Astrocyte of the spinal cord (primary cell): ENCODE measurements at regions not wholly inside any gene's neighbourhood (a gene's known extent, or its start where the extent isn't known, plus 50 kb on each side); places are given as distances from the start of the nearest gene placed in this dataset.

Source experiments
- DNase-seq: peaks from one replicate; pipeline ENCODE4 v3.0.0; 2011; ENCODE audit warnings: low read depth, low spot score
- H3K4me3 ChIP-seq: 2 replicates; pipeline ENCODE4 v1.5.1; 2011; ENCODE audit warnings: low read depth, mild to moderate bottlenecking, low read length, moderate library complexity
- in situ Hi-C: cut with HindIII; loops from 2 replicates; pipeline ENCODE4 v1.10.0; 2017; ENCODE audit warnings: low sequenced_read_pairs
- TF ChIP-seq, protein P1 (sequence below): IDR thresholded peaks from 2 replicates; pipeline ENCODE4 v1.5.1; 2012; ENCODE audit warnings: low read depth, mild to moderate bottlenecking, low read length, inconsistent platforms

DNA sequence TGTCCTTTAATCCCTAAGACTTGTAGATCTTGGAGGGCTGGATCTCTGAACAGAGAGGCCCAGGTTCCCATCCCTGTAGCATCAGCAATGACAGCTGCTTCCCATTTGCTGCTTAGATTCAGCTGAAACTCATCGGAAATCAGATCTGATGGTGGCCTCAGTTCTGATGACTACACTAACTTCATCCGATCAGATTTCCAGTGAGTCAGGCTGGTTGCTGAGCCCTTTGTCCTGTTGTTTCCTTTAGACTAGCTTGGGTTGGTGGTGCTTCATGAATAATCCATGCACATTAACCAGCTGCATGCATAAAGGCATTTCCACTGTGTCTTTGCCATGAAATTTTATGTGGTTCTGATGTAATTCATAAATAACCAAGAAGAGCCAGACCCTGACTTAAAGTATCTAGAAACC lies 195.2 kb upstream of the TUT7 start:
- TF ChIP-seq, protein P1, sequence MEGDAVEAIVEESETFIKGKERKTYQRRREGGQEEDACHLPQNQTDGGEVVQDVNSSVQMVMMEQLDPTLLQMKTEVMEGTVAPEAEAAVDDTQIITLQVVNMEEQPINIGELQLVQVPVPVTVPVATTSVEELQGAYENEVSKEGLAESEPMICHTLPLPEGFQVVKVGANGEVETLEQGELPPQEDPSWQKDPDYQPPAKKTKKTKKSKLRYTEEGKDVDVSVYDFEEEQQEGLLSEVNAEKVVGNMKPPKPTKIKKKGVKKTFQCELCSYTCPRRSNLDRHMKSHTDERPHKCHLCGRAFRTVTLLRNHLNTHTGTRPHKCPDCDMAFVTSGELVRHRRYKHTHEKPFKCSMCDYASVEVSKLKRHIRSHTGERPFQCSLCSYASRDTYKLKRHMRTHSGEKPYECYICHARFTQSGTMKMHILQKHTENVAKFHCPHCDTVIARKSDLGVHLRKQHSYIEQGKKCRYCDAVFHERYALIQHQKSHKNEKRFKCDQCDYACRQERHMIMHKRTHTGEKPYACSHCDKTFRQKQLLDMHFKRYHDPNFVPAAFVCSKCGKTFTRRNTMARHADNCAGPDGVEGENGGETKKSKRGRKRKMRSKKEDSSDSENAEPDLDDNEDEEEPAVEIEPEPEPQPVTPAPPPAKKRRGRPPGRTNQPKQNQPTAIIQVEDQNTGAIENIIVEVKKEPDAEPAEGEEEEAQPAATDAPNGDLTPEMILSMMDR = no peak
- in situ Hi-C loops = no loop called here
- no peak overlapping the region for H3K4me3 ChIP-seq
- peak; percentile 77 for DNase-seq

DNA sequence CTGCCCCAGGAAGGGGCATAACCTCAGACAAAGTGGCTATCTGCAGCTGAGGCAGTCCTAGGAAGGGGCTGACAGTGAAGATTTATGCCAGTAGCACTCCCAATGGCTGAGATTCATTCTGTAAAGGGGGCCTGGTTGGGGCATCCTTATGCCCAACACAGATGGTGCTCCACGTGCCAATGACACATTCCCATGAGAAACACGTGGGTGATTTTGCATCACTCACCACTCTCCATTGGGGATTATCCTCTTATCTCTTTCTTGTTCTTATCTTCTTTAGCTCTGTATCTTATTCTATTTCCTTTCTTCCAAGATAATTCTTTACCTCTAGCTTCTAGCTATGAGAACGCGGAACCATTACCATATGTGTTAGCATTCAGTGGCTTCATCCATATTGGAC lies 194.0 kb upstream of the TUT7 start:
- TF ChIP-seq, protein P1 = no peak
- no peak overlapping the region for H3K4me3 ChIP-seq
- no peak for DNase-seq
- in situ Hi-C loops = no loop called here

DNA sequence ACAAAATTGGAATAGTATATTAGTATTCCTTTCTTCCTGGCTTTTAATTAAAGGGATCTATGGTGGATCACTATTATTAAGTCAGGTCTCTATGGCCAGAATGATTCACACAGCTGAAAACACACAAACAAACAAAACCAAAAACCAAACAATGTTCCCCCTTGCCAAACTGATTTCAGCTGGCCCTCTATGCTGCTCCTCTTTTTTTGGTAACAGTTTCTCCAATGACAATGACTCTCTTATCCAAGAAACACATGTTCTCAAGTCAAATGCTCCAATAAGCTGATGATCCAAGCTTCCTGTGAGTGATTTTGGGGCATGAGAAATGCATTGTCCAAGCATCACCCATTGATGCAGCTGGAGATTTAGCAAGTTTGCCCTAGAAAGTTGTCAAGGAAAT lies 193.4 kb upstream of the TUT7 start:
- TF ChIP-seq, protein P1 = no peak

DNA sequence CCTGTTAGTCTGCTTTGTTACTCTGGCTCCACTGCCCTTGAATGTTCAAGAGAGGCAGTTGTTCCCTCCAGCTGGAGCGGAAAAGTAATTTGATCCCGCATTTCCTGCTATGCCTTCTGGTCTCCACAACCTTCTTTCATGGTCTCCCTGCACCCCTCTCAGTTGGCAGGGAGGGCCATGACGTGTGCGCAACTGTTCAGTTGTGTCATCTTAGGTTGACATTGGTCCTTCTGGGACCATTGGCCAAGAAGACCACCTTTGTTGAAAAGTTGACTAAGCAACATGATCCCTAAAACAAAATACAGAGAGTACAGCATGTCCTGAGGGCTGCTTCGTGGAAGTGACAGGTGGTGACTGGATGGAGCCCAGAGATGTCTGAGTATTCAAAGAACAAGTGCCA lies 192.5 kb upstream of the TUT7 start:
- in situ Hi-C loops = no loop called here
- no peak overlapping the region for H3K4me3 ChIP-seq
- TF ChIP-seq, protein P1 = no peak
- no peak for DNase-seq

More for the DNA sequence above, 193.4 kb upstream of the TUT7 start:
- in situ Hi-C loops = no loop called here
- DNase-seq = no peak
- no peak overlapping the region for H3K4me3 ChIP-seq

DNA sequence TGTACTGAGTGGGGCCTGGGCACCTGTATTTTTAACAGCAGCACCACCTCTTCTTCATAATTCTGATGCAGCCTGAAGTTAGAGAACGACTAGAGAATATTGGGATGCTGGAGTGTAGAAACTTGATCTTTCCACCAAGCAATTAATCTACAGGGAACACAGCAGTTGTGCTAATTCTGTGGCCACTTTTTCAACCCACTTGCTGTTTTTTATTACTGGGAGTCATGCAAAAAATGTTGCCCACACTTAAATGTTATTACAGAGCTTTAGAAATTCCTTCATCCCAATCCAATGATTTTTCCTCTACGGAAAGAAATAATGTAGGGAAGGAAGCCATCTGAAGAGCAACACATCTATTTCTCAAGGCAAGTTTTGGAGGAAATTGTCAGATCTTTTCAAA lies 190.9 kb upstream of the TUT7 start:
- in situ Hi-C loops = no loop called here
- TF ChIP-seq, protein P1 = no peak
- H3K4me3 ChIP-seq = no peak overlapping the region
- peak; percentile 43 for DNase-seq

DNA sequence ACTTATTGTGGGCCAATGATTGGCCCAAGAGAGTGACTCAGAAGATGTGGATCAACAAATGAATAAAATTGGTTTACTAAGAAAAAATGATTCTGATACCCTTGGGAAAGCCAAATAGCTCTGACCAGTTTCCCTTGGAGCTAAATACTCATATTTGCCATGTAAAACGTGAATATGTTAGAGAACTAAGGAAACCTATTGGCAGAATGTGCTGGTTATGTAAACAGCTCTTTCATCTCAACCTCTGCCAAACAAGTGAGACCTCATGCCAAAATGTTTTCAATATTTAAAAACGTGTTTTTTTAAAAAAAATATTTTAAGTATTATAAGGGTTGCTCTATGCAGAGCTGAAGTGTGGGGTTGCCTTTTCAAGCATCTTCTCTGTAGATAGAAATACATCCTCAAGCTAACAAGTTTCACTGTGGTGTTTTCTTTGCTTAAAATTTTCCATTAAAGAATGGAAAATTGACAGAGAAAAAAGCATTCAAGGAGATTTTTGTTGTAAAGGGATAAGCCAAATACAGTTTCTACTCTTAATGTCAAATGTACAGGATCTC lies 186.9 kb upstream of the TUT7 start:
- TF ChIP-seq, protein P1 = no peak
- in situ Hi-C loops = no loop called here

More for the DNA sequence above, 186.9 kb upstream of the TUT7 start:
- H3K4me3 ChIP-seq = no peak overlapping the region
- DNase-seq = no peak
